WERI-Rb-1 (cell line): ENCODE measurements at regions not wholly inside any gene's neighbourhood (a gene's known extent, or its start where the extent isn't known, plus 50 kb on each side); places are given as distances from the start of the nearest gene placed in this dataset.

Source experiments
- DNase-seq: peaks from one replicate; pipeline ENCODE4 v3.0.0-alpha.2; 2020
- H3K27ac ChIP-seq: fragments of 250-450 bp; sonication (Bioruptor Pico); 2 replicates; pipeline ENCODE4 v1.5.1; 2020; ENCODE audit warnings: mild to moderate bottlenecking, moderate library complexity
- H3K27me3 ChIP-seq: fragments of 250-450 bp; sonication (Bioruptor Pico); 2 replicates; pipeline ENCODE4 v1.5.1; 2021; ENCODE audit warnings: mild to moderate bottlenecking, low read depth, moderate library complexity; ENCODE audit not compliant: insufficient read depth, severe bottlenecking
- H3K36me3 ChIP-seq: fragments of 250-450 bp; sonication (Bioruptor Pico); 2 replicates; pipeline ENCODE4 v1.5.1; 2020; ENCODE audit warnings: mild to moderate bottlenecking, moderate library complexity
- H3K4me3 ChIP-seq: 2 replicates; pipeline ENCODE4 v1.5.1; 2011; ENCODE audit warnings: low read depth, mild to moderate bottlenecking, control low read depth, low read length
- H3K9me3 ChIP-seq: fragments of 250-450 bp; sonication (Bioruptor Pico); 2 replicates; pipeline ENCODE4 v1.5.1; 2021; ENCODE audit warnings: mild to moderate bottlenecking, moderate library complexity; ENCODE audit not compliant: severe bottlenecking
- TF ChIP-seq, protein P1 (sequence below): IDR thresholded peaks from 2 replicates; pipeline ENCODE4 v1.5.1; 2011; ENCODE audit warnings: low read depth, mild to moderate bottlenecking, control low read depth, inconsistent platforms, low read length

DNA sequence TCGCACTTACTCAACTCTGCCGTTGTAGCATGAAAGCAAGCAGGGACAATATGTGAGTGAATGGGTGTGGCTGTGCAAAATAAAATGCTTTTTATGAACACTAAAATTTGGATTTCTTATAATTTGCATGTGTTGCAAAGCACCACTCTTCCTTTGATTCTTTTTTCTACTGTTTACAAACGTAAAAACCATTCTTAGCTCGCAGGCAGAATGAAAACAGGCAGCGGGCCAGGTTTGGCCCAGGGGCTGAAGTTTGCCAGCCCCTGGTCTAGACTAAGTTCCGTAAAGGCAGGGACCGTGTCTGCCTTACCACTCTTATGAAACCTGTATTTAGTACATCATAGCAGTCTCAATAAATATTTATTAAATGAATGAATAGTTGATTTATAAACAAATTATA is 83.7 kb upstream of the SPATS2L start:
- TF ChIP-seq, protein P1, sequence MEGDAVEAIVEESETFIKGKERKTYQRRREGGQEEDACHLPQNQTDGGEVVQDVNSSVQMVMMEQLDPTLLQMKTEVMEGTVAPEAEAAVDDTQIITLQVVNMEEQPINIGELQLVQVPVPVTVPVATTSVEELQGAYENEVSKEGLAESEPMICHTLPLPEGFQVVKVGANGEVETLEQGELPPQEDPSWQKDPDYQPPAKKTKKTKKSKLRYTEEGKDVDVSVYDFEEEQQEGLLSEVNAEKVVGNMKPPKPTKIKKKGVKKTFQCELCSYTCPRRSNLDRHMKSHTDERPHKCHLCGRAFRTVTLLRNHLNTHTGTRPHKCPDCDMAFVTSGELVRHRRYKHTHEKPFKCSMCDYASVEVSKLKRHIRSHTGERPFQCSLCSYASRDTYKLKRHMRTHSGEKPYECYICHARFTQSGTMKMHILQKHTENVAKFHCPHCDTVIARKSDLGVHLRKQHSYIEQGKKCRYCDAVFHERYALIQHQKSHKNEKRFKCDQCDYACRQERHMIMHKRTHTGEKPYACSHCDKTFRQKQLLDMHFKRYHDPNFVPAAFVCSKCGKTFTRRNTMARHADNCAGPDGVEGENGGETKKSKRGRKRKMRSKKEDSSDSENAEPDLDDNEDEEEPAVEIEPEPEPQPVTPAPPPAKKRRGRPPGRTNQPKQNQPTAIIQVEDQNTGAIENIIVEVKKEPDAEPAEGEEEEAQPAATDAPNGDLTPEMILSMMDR: no peak
- Histone ChIP-seq H3K27me3 (no peaks in the 10 kb centered on the region), H3K9me3 (no peaks in the 10 kb centered on the region), H3K36me3 (no peaks in the 10 kb centered on the region), H3K27ac (no peak overlapping the region), H3K4me3 (no peak overlapping the region)
- no peak for DNase-seq

DNA sequence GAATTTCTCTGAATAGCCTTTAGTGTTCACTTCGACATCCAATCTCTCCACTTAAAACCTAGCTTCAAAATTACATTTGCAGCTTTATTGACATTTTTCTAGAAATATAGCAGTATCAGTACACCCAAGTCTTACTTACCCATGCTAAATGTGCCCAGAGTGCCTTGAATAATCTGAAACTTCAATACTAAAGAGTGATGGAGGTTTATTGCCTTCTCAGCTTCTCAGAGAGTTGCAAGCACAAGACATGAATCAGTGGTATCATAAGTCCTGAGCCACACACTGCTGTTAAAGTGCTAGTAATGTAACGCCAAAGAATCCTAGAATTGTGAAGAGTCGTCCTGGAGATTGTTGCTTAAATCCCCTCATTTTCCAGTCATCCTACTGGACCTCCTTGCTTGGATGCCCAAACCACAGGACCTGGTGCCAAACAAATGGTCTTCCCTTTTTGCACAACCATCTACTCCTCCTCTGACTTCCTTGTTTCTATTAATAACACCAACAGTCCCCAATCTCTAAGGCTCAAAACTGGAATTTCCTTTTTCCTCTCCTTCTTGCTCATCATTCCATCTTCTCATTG is 83.2 kb upstream of the SPATS2L start:
- TF ChIP-seq, protein P1: no peak
- Histone ChIP-seq H3K27me3 (no peaks in the 10 kb centered on the region), H3K9me3 (no peaks in the 10 kb centered on the region), H3K27ac (no peak overlapping the region), H3K4me3 (no peak overlapping the region), H3K36me3 (no peaks in the 10 kb centered on the region)
- DNase-seq: no peak

GRCh38 chr2:200225951-200226350 is 80.5 kb upstream of the SPATS2L start:
- no peak for DNase-seq
- TF ChIP-seq, protein P1: no peak
- no peaks in the 10 kb centered on the region for H3K9me3 ChIP-seq
- no peaks in the 10 kb centered on the region for H3K27me3 ChIP-seq
- H3K4me3 ChIP-seq: no peak overlapping the region
- H3K36me3 ChIP-seq: no peaks in the 10 kb centered on the region
- H3K27ac ChIP-seq: no peak overlapping the region

- Histone ChIP-seq H3K36me3 (no peaks in the 10 kb centered on the region), H3K9me3 (no peaks in the 10 kb centered on the region), H3K27me3 (no peaks in the 10 kb centered on the region), H3K27ac (no peak overlapping the region), H3K4me3 (no peak overlapping the region)
- DNase-seq: no peak
- TF ChIP-seq, protein P1: no peak
These were observed 79.8 kb upstream of the SPATS2L start for GRCh38 chr2:200226451-200227426.

- Histone ChIP-seq H3K4me3 (no peak overlapping the region), H3K27ac (no peak overlapping the region), H3K27me3 (no peaks in the 10 kb centered on the region), H3K36me3 (no peaks in the 10 kb centered on the region), H3K9me3 (no peaks in the 10 kb centered on the region)
- no peak for DNase-seq
- TF ChIP-seq, protein P1: no peak
These were observed 75.8 kb upstream of the SPATS2L start for GRCh38 chr2:200230716-200231115.
